ENCODE measurements at regions not wholly inside any gene's neighbourhood (a gene's known extent, or its start where the extent isn't known, plus 50 kb on each side); places are given as distances from the start of the nearest gene placed in this dataset.

- POLR2A ChIA-PET, result no interaction called here
- TF ChIP-seq CTCF (IDR thresholded peaks at IDR 0.05; ENCODE audit: insufficient read depth, low read length, missing control alignments), result no peak
- H3K4me3 ChIP-seq (ENCODE audit: low read depth, low read length), result no peak overlapping the region
- DNase-seq (ENCODE audit: low read depth, low spot score), result no peak
- CTCF ChIA-PET, result no interaction called here
Observed at GRCh38 chr1:216900116-216900620, 176.9 kb upstream of the ESRRG start.

GRCh38 chr1:216898801-216899200, 175.6 kb upstream of the ESRRG start:
- TF ChIP-seq CTCF (IDR thresholded peaks at IDR 0.05; ENCODE audit: insufficient read depth, low read length, missing control alignments), result no peak
- CTCF ChIA-PET, result no interaction called here
- POLR2A ChIA-PET, result no interaction called here
- no peak overlapping the region for H3K4me3 ChIP-seq (ENCODE audit: low read depth, low read length)
- DNase-seq (ENCODE audit: low read depth, low spot score), result no peak

- CTCF ChIA-PET, result no interaction called here
- no peak for TF ChIP-seq CTCF (IDR thresholded peaks at IDR 0.05; ENCODE audit: insufficient read depth, low read length, missing control alignments)
- no peak overlapping the region for H3K4me3 ChIP-seq (ENCODE audit: low read depth, low read length)
- no peak for DNase-seq (ENCODE audit: low read depth, low spot score)
- POLR2A ChIA-PET, result no interaction called here
Observed at GRCh38 chr1:216896146-216896545, 172.9 kb upstream of the ESRRG start.

DNA sequence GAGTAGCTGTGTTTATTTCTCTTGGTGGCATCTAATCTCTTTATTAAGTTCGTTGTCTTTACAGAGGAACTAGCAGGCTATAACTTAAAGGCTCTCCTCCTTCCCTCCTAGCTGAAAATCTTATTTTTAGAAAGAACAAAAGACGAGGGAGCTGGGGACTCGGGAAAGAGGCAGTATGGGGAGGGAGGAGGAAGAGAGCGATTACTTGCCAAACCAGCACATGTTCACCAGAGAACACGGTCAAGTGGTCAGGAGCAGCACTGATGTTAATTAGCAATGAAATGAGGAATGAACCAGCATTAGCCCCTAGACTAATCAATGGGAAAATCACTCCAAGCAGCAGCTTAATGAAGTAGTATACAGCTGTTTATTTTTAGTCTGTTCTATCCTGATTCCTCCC, 171.3 kb upstream of the ESRRG start:
- ChIA-PET POLR2A (no interaction called here), CTCF (no interaction called here)
- H3K4me3 ChIP-seq (ENCODE audit: low read depth, low read length), result no peak overlapping the region
- no peak for DNase-seq (ENCODE audit: low read depth, low spot score)
- TF ChIP-seq CTCF (IDR thresholded peaks at IDR 0.05; ENCODE audit: insufficient read depth, low read length, missing control alignments), result no peak

DNA sequence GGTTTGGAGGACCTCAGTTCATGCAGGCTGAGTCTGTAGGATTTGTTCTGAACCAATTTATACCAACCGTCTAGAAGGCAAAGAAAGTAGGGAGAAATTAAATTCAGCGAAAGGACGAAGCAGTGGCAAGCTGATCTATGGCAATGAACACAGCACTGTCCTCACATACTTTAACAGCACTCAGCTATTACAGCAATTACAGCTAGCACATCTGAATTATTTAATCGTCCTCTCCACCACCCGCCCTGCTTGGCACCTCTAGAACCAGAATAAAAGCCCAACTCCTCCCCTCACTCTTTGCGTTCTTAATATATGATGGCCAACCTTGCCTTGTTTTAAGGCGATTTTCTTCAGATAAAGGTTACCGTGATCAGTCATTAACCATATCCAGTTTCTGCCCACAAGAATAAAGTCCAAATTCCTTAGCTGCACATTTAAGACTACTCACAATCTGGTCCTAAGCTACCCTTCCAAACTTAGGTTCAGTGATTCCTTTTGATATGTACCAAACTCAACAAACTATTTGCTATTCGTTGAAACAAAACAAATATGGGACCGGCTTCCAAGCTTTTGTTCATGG, 169.4 kb upstream of the ESRRG start:
- ChIA-PET CTCF (no interaction called here), POLR2A (no interaction called here)
- no peak for TF ChIP-seq CTCF (IDR thresholded peaks at IDR 0.05; ENCODE audit: insufficient read depth, low read length, missing control alignments)

GRCh38 chr1:216890871-216891270, 167.6 kb upstream of the ESRRG start:
- ChIA-PET CTCF (no interaction called here), POLR2A (no interaction called here)
- TF ChIP-seq CTCF (IDR thresholded peaks at IDR 0.05; ENCODE audit: insufficient read depth, low read length, missing control alignments), result no peak
- H3K4me3 ChIP-seq (ENCODE audit: low read depth, low read length), result no peak overlapping the region
- no peak for DNase-seq (ENCODE audit: low read depth, low spot score)

More for the DNA sequence above, 169.4 kb upstream of the ESRRG start:
- DNase-seq (ENCODE audit: low read depth, low spot score), result no peak
- H3K4me3 ChIP-seq (ENCODE audit: low read depth, low read length), result no peak overlapping the region
